PC-9 (cell line): ENCODE measurements at regions not wholly inside any gene's neighbourhood (a gene's known extent, or its start where the extent isn't known, plus 50 kb on each side); places are given as distances from the start of the nearest gene placed in this dataset.

Experiments used
- BruUV-seq: library from RNA; stranded (reverse); fragments of 400-500 nt; replicated peaks from 2 replicates; lab custom pipeline; 2021; lab: Mats Ljungman, UMichigan
- CTCF ChIA-PET: fragments of 300-600 bp; sonication (Branson Sonifier 250); formaldehyde crosslinking; loops from one replicate; lab custom pipeline; 2022; ENCODE audit warnings: antibody characterized with exemption; lab: Charles Lee
- POLR2A ChIA-PET: fragments of 300-600 bp; sonication (Branson Sonifier 250); formaldehyde crosslinking; loops from one replicate; lab custom pipeline; 2022; ENCODE audit warnings: antibody characterized with exemption; ENCODE audit not compliant: unreplicated experiment; lab: Charles Lee
- DNase-seq, 2 experiments: peaks; one replicate each; pipeline versions ENCODE4 v3.0.0 to v3.0.0-alpha.2; 2015 to 2022; ENCODE audit warnings: mixed read lengths in 1 of 2
- H2AFZ ChIP-seq: fragments of 200-600 bp; sonication (generic); 2 replicates; pipeline ENCODE4 v1.8.1; 2017; ENCODE audit warnings: antibody characterized with exemption
- H3F3A ChIP-seq: fragments of 200-600 bp; sonication (generic); 2 replicates; pipeline ENCODE4 v1.8.1; 2017; ENCODE audit warnings: antibody characterized with exemption, mild to moderate bottlenecking, low read depth; ENCODE audit not compliant: insufficient read depth
- H3K27ac ChIP-seq: fragments of 200-600 bp; sonication (generic); 2 replicates; pipeline ENCODE4 v1.6.1; 2016; ENCODE audit warnings: mixed run types
- H3K27me3 ChIP-seq: fragments of 200-600 bp; sonication (generic); 2 replicates; pipeline ENCODE4 v1.6.1; 2016; ENCODE audit warnings: low read depth, mixed run types; ENCODE audit not compliant: insufficient read depth
- H3K36me3 ChIP-seq: fragments of 200-600 bp; sonication (generic); 2 replicates; pipeline ENCODE4 v1.6.1; 2016; ENCODE audit warnings: low read depth, mixed run types
- H3K4me1 ChIP-seq: fragments of 200-600 bp; sonication (generic); replicated peaks from 2 replicates; pipeline ENCODE4 v1.6.1; 2016; ENCODE audit warnings: mixed run types; ENCODE audit not compliant: insufficient read depth
- H3K4me2 ChIP-seq: fragments of 200-600 bp; sonication (generic); 2 replicates; pipeline ENCODE4 v1.6.1; 2017; ENCODE audit warnings: mixed run types
- H3K4me3 ChIP-seq: fragments of 200-600 bp; sonication (generic); 2 replicates; pipeline ENCODE4 v1.6.1; 2016; ENCODE audit warnings: mixed run types
- H3K79me2 ChIP-seq: fragments of 200-600 bp; sonication (generic); 2 replicates; pipeline ENCODE4 v1.6.1; 2017; ENCODE audit warnings: low read depth, mixed run types
- H3K9me2 ChIP-seq: fragments of 200-600 bp; sonication (generic); 2 replicates; pipeline ENCODE4 v1.8.1; 2017; ENCODE audit warnings: mild to moderate bottlenecking; ENCODE audit not compliant: insufficient read depth
- H3K9me3 ChIP-seq: fragments of 200-600 bp; sonication (generic); 2 replicates; pipeline ENCODE4 v1.8.1; 2016; ENCODE audit warnings: low read depth; ENCODE audit not compliant: insufficient read depth
- H4K20me1 ChIP-seq: fragments of 200-600 bp; sonication (generic); 2 replicates; pipeline ENCODE4 v1.8.1; 2017; ENCODE audit not compliant: insufficient read depth
- EZH2 ChIP-seq: fragments of 200-600 bp; sonication (generic); IDR thresholded peaks from 2 replicates; pipeline ENCODE4 v1.8.0; 2017; ENCODE audit warnings: antibody characterized with exemption, low read depth
- intact Hi-C: fragments of 100-400 bp; cut with micrococcal nuclease; formaldehyde crosslinking; loops from one replicate; pipeline ENCODE4 v1.10.0; 2022; ENCODE audit not compliant: unreplicated experiment
- TF ChIP-seq, protein P1 (sequence below): fragments of 200-600 bp; sonication (generic); conservative IDR thresholded peaks from 2 replicates; pipeline ENCODE4 v1.6.1; 2017; ENCODE audit warnings: mixed run types, antibody characterized with exemption, mild to moderate bottlenecking, moderate library complexity

DNA sequence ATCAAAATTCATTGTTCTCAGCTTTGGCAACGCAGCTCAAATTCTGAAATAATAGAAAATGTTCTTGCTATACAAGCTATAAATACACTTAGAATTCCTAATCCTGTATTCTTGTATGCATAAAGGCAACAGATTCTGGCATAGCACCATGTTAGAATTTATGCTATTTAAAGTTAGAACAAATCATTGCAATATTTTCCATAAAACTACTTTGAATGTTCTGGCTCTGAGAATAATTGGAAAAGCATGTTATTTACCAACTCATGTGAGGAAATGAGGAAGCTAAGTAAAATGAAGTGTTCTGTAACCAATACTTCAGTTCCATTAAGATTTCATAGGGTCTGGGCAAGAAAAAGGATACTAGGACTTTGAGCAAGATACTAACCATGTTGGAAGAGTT is 888.9 kb downstream of the SQOR start:
- Histone ChIP-seq H3K9me3 (no peaks in the 10 kb centered on the region), H3K27ac (no peak overlapping the region), H4K20me1 (no peaks in the 10 kb centered on the region), H3K36me3 (no peaks in the 10 kb centered on the region), H3K4me2 (no peak overlapping the region), H3K79me2 (no peaks in the 10 kb centered on the region), H3K4me3 (no peak overlapping the region), H3F3A (no peaks in the 10 kb centered on the region), H3K4me1 (no peaks in the 10 kb centered on the region), H2AFZ (no peak overlapping the region), H3K27me3 (no peaks in the 10 kb centered on the region), H3K9me2 (no peaks in the 10 kb centered on the region)
- TF ChIP-seq, protein P1, sequence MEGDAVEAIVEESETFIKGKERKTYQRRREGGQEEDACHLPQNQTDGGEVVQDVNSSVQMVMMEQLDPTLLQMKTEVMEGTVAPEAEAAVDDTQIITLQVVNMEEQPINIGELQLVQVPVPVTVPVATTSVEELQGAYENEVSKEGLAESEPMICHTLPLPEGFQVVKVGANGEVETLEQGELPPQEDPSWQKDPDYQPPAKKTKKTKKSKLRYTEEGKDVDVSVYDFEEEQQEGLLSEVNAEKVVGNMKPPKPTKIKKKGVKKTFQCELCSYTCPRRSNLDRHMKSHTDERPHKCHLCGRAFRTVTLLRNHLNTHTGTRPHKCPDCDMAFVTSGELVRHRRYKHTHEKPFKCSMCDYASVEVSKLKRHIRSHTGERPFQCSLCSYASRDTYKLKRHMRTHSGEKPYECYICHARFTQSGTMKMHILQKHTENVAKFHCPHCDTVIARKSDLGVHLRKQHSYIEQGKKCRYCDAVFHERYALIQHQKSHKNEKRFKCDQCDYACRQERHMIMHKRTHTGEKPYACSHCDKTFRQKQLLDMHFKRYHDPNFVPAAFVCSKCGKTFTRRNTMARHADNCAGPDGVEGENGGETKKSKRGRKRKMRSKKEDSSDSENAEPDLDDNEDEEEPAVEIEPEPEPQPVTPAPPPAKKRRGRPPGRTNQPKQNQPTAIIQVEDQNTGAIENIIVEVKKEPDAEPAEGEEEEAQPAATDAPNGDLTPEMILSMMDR = no peak
- no peak for TF ChIP-seq EZH2
- CTCF ChIA-PET = no interaction called here
- no peak for DNase-seq
- BruUV-seq = no TSS peak
- intact Hi-C loops = no loop called here
- POLR2A ChIA-PET = no interaction called here

DNA sequence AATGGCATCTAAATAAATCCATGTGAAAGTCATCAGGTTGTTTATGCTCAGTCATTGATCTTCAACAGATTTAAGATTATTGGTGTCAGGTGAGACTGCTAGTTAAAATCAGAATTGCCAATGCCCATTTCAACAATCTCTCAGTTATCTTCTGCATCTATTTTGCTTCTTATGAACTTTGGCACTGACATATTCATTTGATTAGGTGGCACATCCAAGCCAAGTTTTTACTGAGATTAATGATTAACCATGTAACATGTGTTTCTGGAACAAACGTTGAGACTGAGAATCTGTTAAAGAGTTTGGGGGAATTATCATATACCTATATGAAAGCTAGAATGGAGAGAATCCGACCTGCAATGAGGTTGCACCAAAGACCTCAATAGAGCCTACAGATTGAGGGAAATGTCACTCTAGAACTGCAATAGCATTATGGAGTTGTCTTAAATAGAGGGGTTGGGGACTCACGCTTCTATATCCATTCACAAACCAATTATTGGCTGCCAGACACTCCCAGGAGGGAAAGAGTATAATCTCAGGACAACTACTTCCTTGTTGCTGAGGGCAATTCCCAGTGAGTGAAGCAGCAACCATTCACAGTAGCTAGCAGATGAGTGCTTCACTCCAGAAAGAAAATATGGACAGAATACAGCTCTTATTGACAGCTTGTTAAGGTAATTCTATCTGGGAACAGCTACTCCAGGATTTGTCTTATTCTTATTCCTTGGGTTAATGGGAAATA is 891.3 kb downstream of the SQOR start:
- intact Hi-C loops = no loop called here
- H3K36me3 ChIP-seq = no peaks in the 10 kb centered on the region
- POLR2A ChIA-PET = no interaction called here
- CTCF ChIA-PET = no interaction called here
- no peaks in the 10 kb centered on the region for H3K9me2 ChIP-seq
- no peak for TF ChIP-seq EZH2
- TF ChIP-seq, protein P1 = no peak
- DNase-seq = no peak
- H3K4me2 ChIP-seq = no peak overlapping the region
- no peaks in the 10 kb centered on the region for H4K20me1 ChIP-seq
- no peak overlapping the region for H2AFZ ChIP-seq
- H3K9me3 ChIP-seq = no peaks in the 10 kb centered on the region
- BruUV-seq = no TSS peak
- H3K27ac ChIP-seq = no peak overlapping the region
- no peaks in the 10 kb centered on the region for H3K79me2 ChIP-seq
- no peaks in the 10 kb centered on the region for H3K27me3 ChIP-seq
- H3F3A ChIP-seq = no peaks in the 10 kb centered on the region
- H3K4me1 ChIP-seq = no peaks in the 10 kb centered on the region
- no peak overlapping the region for H3K4me3 ChIP-seq

DNA sequence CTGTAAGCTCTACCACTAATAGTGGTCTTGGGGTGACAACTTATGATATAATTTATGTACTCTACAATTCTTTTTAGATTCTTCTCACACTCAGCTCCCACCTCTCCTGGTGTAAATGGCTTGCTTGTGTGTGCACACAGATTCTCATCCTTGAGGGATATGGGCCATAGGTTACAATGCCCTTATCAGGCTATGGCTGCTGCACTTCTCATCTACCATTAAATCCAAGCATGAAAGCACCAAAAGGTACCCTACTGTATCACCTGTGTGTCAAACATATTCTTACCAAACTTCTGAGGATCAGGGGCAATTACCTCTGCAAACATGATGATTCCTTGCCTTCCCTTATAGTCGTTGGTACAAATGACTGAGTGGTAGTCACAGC is 891.9 kb downstream of the SQOR start:
- H3K4me3 ChIP-seq = no peak overlapping the region
- intact Hi-C loops = no loop called here
- H4K20me1 ChIP-seq = no peaks in the 10 kb centered on the region
- no peak overlapping the region for H3K27ac ChIP-seq
- POLR2A ChIA-PET = no interaction called here
- BruUV-seq = no TSS peak
- H3K4me2 ChIP-seq = no peak overlapping the region
- CTCF ChIA-PET = no interaction called here
- no peaks in the 10 kb centered on the region for H3K79me2 ChIP-seq
- H3K9me3 ChIP-seq = no peaks in the 10 kb centered on the region
- no peaks in the 10 kb centered on the region for H3F3A ChIP-seq
- H2AFZ ChIP-seq = no peak overlapping the region
- H3K36me3 ChIP-seq = no peaks in the 10 kb centered on the region
- no peak for DNase-seq
- H3K4me1 ChIP-seq = no peaks in the 10 kb centered on the region
- TF ChIP-seq EZH2 = no peak
- TF ChIP-seq, protein P1 = no peak
- H3K27me3 ChIP-seq = no peaks in the 10 kb centered on the region
- H3K9me2 ChIP-seq = no peaks in the 10 kb centered on the region
